HG03103 (cell line): ENCODE measurements at regions not wholly inside any gene's neighbourhood (a gene's known extent, or its start where the extent isn't known, plus 50 kb on each side); places are given as distances from the start of the nearest gene placed in this dataset.
"Not testable (repeated sequence)": the region's sequence is repeated elsewhere in the genome, so short reads cannot be mapped to it uniquely, and the experiment has no call there.

Source experiments
- ATAC-seq: cut with Tn5 transposase; IDR thresholded peaks from one replicate; pipeline ENCODE4 v1.9.1; 2021; ENCODE audit warnings: low read depth; ENCODE audit not compliant: unreplicated experiment

GRCh38 chr5:155114655-155115054, 101.1 kb downstream of the KIF4B start:
- ATAC-seq, result no peak

GRCh38 chr5:155116456-155117251, 103.1 kb downstream of the KIF4B start:
- ATAC-seq, result no peak

- no peak for ATAC-seq
Observed at GRCh38 chr5:155125551-155126095, 112.1 kb downstream of the KIF4B start.

GRCh38 chr5:155126573-155126972, 113.0 kb downstream of the KIF4B start:
- no peak for ATAC-seq

- no peak for ATAC-seq
Observed at GRCh38 chr5:155127552-155127951, 114.0 kb downstream of the KIF4B start.

- no peak for ATAC-seq
Observed at GRCh38 chr5:155128786-155129512, 115.4 kb downstream of the KIF4B start.

GRCh38 chr5:155129513-155129880, 115.9 kb downstream of the KIF4B start:
- no peak for ATAC-seq

GRCh38 chr5:155134130-155134529, 120.6 kb downstream of the KIF4B start:
- ATAC-seq, result no peak

- no peak for ATAC-seq
Observed at GRCh38 chr5:155136216-155136850, 122.8 kb downstream of the KIF4B start.

GRCh38 chr5:155137683-155138082, 124.1 kb downstream of the KIF4B start:
- no peak for ATAC-seq

GRCh38 chr5:155140646-155141045, 127.1 kb downstream of the KIF4B start:
- ATAC-seq, result no peak

- ATAC-seq, result no peak
Observed at GRCh38 chr5:155144956-155145355, 131.4 kb downstream of the KIF4B start.

- no peak for ATAC-seq
Observed at GRCh38 chr5:155147222-155147621, 133.7 kb downstream of the KIF4B start.

- ATAC-seq, result no peak
Observed at GRCh38 chr5:155148694-155149093, 135.1 kb downstream of the KIF4B start.

GRCh38 chr5:155150012-155150411, 136.5 kb downstream of the KIF4B start:
- ATAC-seq, result no peak

GRCh38 chr5:155154973-155155372, 141.4 kb downstream of the KIF4B start:
- ATAC-seq, result no peak

- not testable (repeated sequence) for ATAC-seq
Observed at GRCh38 chr5:155163084-155163483, 149.5 kb downstream of the KIF4B start.

- no peak for ATAC-seq
Observed at GRCh38 chr5:155167736-155168135, 154.2 kb downstream of the KIF4B start.

GRCh38 chr5:155181542-155181941, 168.0 kb downstream of the KIF4B start:
- no peak for ATAC-seq

GRCh38 chr5:155189476-155189875, 175.9 kb downstream of the KIF4B start:
- no peak for ATAC-seq

- ATAC-seq, result no peak
Observed at GRCh38 chr5:155189981-155190380, 176.4 kb downstream of the KIF4B start.
